Esophagus squamous epithelium (tissue), 4 donors: ENCODE measurements at regions not wholly inside any gene's neighbourhood (a gene's known extent, or its start where the extent isn't known, plus 50 kb on each side); places are given as distances from the start of the nearest gene placed in this dataset.

ENCODE experiments used
- POLR2A ChIP-seq, 4 donors: fragments of 450-650 bp; IDR thresholded peaks; one replicate each; pipeline ENCODE4 v1.6.1; 2017; ENCODE audit warnings: antibody characterized with exemption in 4 of 4, mild to moderate bottlenecking in 4 of 4, moderate library complexity in 3 of 4
- TF ChIP-seq, protein P1 (sequence below), 6 experiments: fragments of 450-650 bp in 4 of 6; fragments of 200-600 bp in 2 of 6; sonication (generic) in 2 of 6; IDR thresholded peaks; one replicate each; pipeline ENCODE4 v1.5.1; 2016 to 2019; ENCODE audit warnings: antibody characterized with exemption in 6 of 6, mild to moderate bottlenecking in 4 of 6, moderate library complexity in 4 of 6

DNA sequence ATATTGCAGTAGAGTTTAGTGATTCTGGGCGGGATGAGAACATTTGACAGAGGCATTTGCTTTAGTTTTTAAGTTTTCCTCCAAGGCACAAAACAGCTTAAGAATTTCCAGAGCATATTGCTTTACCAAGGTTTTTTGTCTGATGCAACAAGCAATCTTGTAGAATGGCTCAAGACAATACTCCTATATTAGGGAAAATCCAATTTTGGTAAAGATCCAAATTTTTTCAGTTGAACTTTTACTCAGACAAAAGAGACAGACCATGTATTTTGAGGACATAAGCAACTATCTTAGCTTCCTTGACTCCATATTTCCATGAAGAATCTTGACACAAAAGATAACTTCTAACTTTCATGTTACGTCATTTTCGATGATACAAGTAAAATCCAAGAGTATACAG, 92.3 kb upstream of the NANOS1 start:
- TF ChIP-seq, protein P1, sequence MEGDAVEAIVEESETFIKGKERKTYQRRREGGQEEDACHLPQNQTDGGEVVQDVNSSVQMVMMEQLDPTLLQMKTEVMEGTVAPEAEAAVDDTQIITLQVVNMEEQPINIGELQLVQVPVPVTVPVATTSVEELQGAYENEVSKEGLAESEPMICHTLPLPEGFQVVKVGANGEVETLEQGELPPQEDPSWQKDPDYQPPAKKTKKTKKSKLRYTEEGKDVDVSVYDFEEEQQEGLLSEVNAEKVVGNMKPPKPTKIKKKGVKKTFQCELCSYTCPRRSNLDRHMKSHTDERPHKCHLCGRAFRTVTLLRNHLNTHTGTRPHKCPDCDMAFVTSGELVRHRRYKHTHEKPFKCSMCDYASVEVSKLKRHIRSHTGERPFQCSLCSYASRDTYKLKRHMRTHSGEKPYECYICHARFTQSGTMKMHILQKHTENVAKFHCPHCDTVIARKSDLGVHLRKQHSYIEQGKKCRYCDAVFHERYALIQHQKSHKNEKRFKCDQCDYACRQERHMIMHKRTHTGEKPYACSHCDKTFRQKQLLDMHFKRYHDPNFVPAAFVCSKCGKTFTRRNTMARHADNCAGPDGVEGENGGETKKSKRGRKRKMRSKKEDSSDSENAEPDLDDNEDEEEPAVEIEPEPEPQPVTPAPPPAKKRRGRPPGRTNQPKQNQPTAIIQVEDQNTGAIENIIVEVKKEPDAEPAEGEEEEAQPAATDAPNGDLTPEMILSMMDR (IDR thresholded peaks at IDR 0.05) = no peak
- TF ChIP-seq POLR2A (IDR thresholded peaks at IDR 0.05) = no peak
